Endothelial cell (in vitro differentiated cells): ENCODE measurements at regions not wholly inside any gene's neighbourhood (a gene's known extent, or its start where the extent isn't known, plus 50 kb on each side); places are given as distances from the start of the nearest gene placed in this dataset.

Source experiments
- DNase-seq: peaks from one replicate; pipeline ENCODE4 v3.0.0; 2021; ENCODE audit warnings: low spot score
- H3K27ac Mint-ChIP-seq: one replicate; pipeline ENCODE4 v1.8.0; 2021; ENCODE audit warnings: mixed read lengths, inconsistent platforms; ENCODE audit not compliant: unreplicated experiment
- H3K27me3 Mint-ChIP-seq: one replicate; pipeline ENCODE4 v1.8.0; 2021; ENCODE audit warnings: mild to moderate bottlenecking, moderate library complexity, mixed read lengths, inconsistent platforms; ENCODE audit not compliant: unreplicated experiment
- H3K36me3 Mint-ChIP-seq: one replicate; pipeline ENCODE4 v1.8.0; 2021; ENCODE audit warnings: mild to moderate bottlenecking, low read depth, mixed read lengths, inconsistent platforms; ENCODE audit not compliant: unreplicated experiment
- H3K4me1 Mint-ChIP-seq: one replicate; pipeline ENCODE4 v1.8.0; 2021; ENCODE audit warnings: mild to moderate bottlenecking, mixed read lengths, inconsistent platforms; ENCODE audit not compliant: unreplicated experiment
- H3K4me3 Mint-ChIP-seq: one replicate; pipeline ENCODE4 v1.8.0; 2021; ENCODE audit warnings: mild to moderate bottlenecking, mixed read lengths, inconsistent platforms; ENCODE audit not compliant: unreplicated experiment
- H3K9me3 Mint-ChIP-seq: one replicate; pipeline ENCODE4 v1.8.0; 2021; ENCODE audit warnings: mixed read lengths, inconsistent platforms; ENCODE audit not compliant: unreplicated experiment
- TF ChIP-seq, protein P1 (sequence below): fragments of 200-600 bp; sonication (generic); IDR thresholded peaks from one replicate; pipeline ENCODE4 v1.5.0; 2021; ENCODE audit warnings: antibody characterized with exemption; ENCODE audit not compliant: unreplicated experiment

DNA sequence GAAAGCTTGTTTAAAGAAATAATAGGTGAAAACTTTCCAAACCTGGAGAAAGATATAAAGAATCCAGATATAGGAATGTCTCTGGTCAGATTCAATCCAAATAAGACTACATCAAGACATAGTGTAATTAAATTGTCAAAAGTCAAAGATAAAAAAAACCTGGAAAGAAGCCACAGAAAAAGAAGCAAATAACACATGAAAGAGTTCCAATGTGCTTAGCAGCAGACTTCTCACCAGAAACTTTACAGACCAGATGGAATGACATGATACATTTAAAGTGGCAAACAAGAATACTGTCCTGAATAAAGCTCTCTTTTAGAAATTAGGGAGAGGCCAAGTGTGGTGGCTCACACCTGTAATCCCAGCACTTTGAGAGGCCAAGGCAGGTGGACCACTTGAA is 1039.9 kb downstream of the KCNT2 start:
- no peak for DNase-seq
- Mint-ChIP-seq H3K27ac (no peak overlapping the region), H3K36me3 (no peaks in the 10 kb centered on the region), H3K9me3 (no peaks in the 10 kb centered on the region), H3K4me1 (no peaks in the 10 kb centered on the region), H3K27me3 (peaks cover 1% of the 10 kb centered on the region), H3K4me3 (no peak overlapping the region)
- TF ChIP-seq, protein P1, sequence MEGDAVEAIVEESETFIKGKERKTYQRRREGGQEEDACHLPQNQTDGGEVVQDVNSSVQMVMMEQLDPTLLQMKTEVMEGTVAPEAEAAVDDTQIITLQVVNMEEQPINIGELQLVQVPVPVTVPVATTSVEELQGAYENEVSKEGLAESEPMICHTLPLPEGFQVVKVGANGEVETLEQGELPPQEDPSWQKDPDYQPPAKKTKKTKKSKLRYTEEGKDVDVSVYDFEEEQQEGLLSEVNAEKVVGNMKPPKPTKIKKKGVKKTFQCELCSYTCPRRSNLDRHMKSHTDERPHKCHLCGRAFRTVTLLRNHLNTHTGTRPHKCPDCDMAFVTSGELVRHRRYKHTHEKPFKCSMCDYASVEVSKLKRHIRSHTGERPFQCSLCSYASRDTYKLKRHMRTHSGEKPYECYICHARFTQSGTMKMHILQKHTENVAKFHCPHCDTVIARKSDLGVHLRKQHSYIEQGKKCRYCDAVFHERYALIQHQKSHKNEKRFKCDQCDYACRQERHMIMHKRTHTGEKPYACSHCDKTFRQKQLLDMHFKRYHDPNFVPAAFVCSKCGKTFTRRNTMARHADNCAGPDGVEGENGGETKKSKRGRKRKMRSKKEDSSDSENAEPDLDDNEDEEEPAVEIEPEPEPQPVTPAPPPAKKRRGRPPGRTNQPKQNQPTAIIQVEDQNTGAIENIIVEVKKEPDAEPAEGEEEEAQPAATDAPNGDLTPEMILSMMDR, result no peak

DNA sequence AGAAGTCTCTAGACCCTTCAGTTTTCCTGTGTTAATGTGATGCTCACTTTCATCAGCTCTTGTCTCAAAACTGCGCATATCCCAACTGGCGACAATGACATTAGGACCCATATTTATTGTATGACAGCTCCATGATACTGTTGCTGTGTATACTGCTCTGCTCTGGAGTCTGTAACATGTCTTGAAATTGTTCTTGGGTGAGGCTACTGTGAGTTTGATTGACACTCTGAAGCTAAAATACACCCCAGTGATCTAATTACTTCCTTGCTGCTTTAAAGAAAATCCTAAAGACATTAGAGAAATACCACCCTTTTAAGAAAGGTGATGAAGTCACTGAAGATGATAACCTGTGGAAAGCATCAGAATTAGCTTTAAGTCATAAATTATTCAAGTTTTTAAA is 1046.2 kb downstream of the KCNT2 start:
- Mint-ChIP-seq H3K36me3 (no peaks in the 10 kb centered on the region), H3K9me3 (no peaks in the 10 kb centered on the region), H3K4me1 (no peaks in the 10 kb centered on the region), H3K4me3 (no peak overlapping the region), H3K27me3 (peaks cover 2% of the 10 kb centered on the region), H3K27ac (no peak overlapping the region)
- TF ChIP-seq, protein P1, result no peak
- DNase-seq, result no peak

DNA sequence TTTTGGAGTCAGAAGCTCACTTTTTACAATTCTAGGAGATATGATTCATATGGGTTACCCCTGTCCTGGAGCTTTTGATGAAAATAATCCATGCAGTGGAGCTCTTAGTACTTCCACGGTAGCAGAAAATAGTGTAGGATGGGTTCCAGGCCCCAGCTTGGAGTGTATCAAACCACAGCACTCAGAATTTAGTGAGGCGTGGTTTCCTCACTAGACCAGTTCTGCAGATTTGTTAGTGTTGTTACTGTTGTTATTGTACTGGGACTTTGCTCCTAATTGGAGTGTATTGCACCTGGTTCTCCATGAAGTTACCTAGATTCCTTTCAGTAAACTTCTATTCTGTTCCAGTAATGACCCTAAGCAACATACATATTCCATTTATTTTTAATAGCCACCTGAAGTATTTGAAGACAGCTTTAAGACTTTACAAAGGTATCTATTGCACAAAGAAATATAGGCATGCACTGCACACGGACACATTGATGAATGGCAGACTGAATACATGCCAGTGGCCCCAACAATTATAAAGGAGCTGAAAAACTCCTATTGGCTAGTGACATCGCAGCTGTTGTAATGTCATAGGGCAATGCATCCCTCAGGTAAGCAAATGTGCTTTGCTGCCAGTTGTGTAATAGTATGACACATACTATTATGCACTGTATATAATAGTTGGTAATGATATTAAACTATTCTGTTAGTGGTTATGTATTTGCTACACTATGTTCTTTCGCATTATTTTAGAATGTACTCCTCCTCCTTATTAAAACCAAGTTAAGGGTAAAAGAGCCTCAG is 1058.0 kb downstream of the KCNT2 start:
- Mint-ChIP-seq H3K27me3 (no peaks in the 10 kb centered on the region), H3K36me3 (no peaks in the 10 kb centered on the region), H3K9me3 (no peaks in the 10 kb centered on the region), H3K27ac (no peak overlapping the region), H3K4me1 (no peaks in the 10 kb centered on the region), H3K4me3 (no peak overlapping the region)
- DNase-seq, result no peak
- TF ChIP-seq, protein P1, result no peak

DNA sequence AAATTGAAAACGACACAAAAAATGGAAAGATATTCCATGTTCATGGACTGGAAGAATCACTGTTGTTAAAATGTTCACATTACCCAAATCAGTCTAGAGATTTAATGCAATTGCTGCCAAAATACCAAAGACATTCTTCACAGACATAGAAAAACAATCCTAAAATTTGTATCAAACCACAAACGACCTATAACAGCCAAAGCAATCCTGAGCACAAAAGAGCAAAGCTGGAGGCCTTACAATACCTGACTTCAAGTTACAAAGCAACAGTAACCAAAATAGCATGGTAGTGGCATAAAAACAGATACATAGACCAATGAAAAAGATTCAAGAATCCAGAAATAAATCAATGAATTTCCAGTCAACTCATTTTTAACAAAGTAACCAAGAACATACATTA is 1077.3 kb downstream of the KCNT2 start:
- DNase-seq, result no peak

DNA sequence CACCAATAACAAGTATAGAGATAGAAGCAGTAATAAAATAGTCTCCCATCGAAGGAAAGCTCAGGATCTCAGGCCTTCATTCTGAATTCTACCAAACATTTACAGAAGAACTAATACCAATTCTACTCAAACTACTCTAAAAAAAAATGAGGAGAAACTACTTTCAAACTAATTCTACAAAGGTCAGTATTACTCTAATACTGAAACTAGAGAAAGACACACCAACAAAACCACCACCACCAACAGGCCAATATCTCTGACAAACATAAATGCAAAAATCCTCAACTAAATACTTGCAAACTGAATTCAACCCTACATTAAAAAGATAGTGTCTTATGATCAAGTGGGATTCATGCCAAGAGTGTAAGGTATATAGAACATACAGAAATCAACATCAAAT is 1078.4 kb downstream of the KCNT2 start:
- H3K27me3 Mint-ChIP-seq, result no peaks in the 10 kb centered on the region
- no peak for DNase-seq
- H3K27ac Mint-ChIP-seq, result no peak overlapping the region
- no peaks in the 10 kb centered on the region for H3K4me1 Mint-ChIP-seq
- H3K9me3 Mint-ChIP-seq, result no peaks in the 10 kb centered on the region
- H3K4me3 Mint-ChIP-seq, result no peak overlapping the region
- no peaks in the 10 kb centered on the region for H3K36me3 Mint-ChIP-seq
- TF ChIP-seq, protein P1, result no peak

More for the DNA sequence above, 1077.3 kb downstream of the KCNT2 start:
- H3K9me3 Mint-ChIP-seq, result no peaks in the 10 kb centered on the region
- no peak overlapping the region for H3K27ac Mint-ChIP-seq
- no peaks in the 10 kb centered on the region for H3K27me3 Mint-ChIP-seq
- TF ChIP-seq, protein P1, result no peak
- H3K36me3 Mint-ChIP-seq, result no peaks in the 10 kb centered on the region
- H3K4me1 Mint-ChIP-seq, result no peaks in the 10 kb centered on the region
- no peak overlapping the region for H3K4me3 Mint-ChIP-seq
